IMR-90 (cell line): ENCODE measurements at regions not wholly inside any gene's neighbourhood (a gene's known extent, or its start where the extent isn't known, plus 50 kb on each side); places are given as distances from the start of the nearest gene placed in this dataset.

Experiments
- ATAC-seq: fragments of 200-7000 bp; cut with Tn5 transposase; 2 replicates; pipeline ENCODE4 v1.9.1; 2020; ENCODE audit warnings: low read depth, mild to moderate bottlenecking, moderate library complexity
- BruUV-seq: library from RNA; stranded (reverse); fragments of 400-500 nt; replicated peaks from 2 replicates; lab custom pipeline; 2021; lab: Mats Ljungman, UMichigan
- CTCF ChIA-PET: fragments of 300-600 bp; formaldehyde crosslinking; extraction: SDS; loops from one replicate; lab custom pipeline; 2021; ENCODE audit warnings: antibody characterized with exemption; lab: Yijun Ruan, JAX
- POLR2A ChIA-PET: fragments of 300-600 bp; sonication (Branson Sonifier 250); formaldehyde crosslinking; loops from one replicate; lab custom pipeline; 2022; ENCODE audit warnings: antibody characterized with exemption; ENCODE audit not compliant: unreplicated experiment; lab: Charles Lee
- DNase-seq: peaks from one replicate; pipeline ENCODE4 v3.0.0; 2013
- H2AFZ ChIP-seq: replicated peaks from 2 replicates; pipeline ENCODE3; 2013; ENCODE audit warnings: low read length, mild to moderate bottlenecking; ENCODE audit not compliant: poor library complexity
- H2AK5ac ChIP-seq: 2 replicates; pipeline ENCODE4 v1.6.1; 2013; ENCODE audit warnings: low read depth, low read length, inconsistent platforms
- H2AK9ac ChIP-seq: replicated peaks from 2 replicates; pipeline ENCODE3; 2013; ENCODE audit warnings: mild to moderate bottlenecking, low read depth, low read length, moderate library complexity; ENCODE audit not compliant: poor library complexity
- H2BK120ac ChIP-seq: 2 replicates; pipeline ENCODE4 v1.6.1; 2013; ENCODE audit warnings: low read depth, low read length, inconsistent platforms
- H2BK15ac ChIP-seq: 3 replicates; pipeline ENCODE4 v1.6.1; 2013; ENCODE audit warnings: low read depth, low read length, inconsistent platforms
- H2BK20ac ChIP-seq: 2 replicates; pipeline ENCODE4 v1.6.1; 2013; ENCODE audit warnings: low read depth, mild to moderate bottlenecking, inconsistent platforms, low read length, moderate library complexity
- H2BK5ac ChIP-seq: 2 replicates; pipeline ENCODE4 v1.6.1; 2013; ENCODE audit warnings: mild to moderate bottlenecking, low read depth, low read length, inconsistent platforms; ENCODE audit not compliant: poor library complexity, severe bottlenecking
- H3K14ac ChIP-seq: replicated peaks from 2 replicates; pipeline ENCODE4 v1.6.1; 2013; ENCODE audit warnings: low read depth, low read length, inconsistent platforms
- H3K18ac ChIP-seq: 2 replicates; pipeline ENCODE4 v1.6.1; 2013; ENCODE audit warnings: low read depth, low read length, control low read depth
- H3K23ac ChIP-seq: 2 replicates; pipeline ENCODE4 v1.6.1; 2013; ENCODE audit warnings: low read depth, low read length, inconsistent platforms
- H3K27ac ChIP-seq: 2 replicates; pipeline ENCODE4 v1.5.1; 2013; ENCODE audit warnings: mild to moderate bottlenecking, control low read depth, low read length; ENCODE audit not compliant: insufficient read depth
- H3K27me3 ChIP-seq: 2 replicates; pipeline ENCODE4 v1.6.1; 2013; ENCODE audit warnings: low read length; ENCODE audit not compliant: control insufficient read depth, insufficient read depth
- H3K36me3 ChIP-seq: 2 replicates; pipeline ENCODE4 v1.6.1; 2013; ENCODE audit warnings: low read length, mixed read lengths; ENCODE audit not compliant: control insufficient read depth, insufficient read depth
- H3K4ac ChIP-seq: 2 replicates; pipeline ENCODE4 v1.6.1; 2013; ENCODE audit warnings: low read depth, low read length, inconsistent platforms
- H3K4me1 ChIP-seq: 2 replicates; pipeline ENCODE4 v1.6.1; 2013; ENCODE audit warnings: low read length, mixed read lengths; ENCODE audit not compliant: control insufficient read depth, insufficient read depth
- H3K4me2 ChIP-seq: 2 replicates; pipeline ENCODE4 v1.6.1; 2013; ENCODE audit warnings: low read depth, mild to moderate bottlenecking, control low read depth, low read length, moderate library complexity
- H3K4me3 ChIP-seq: 2 replicates; pipeline ENCODE4 v1.5.1; 2013; ENCODE audit warnings: low read depth, mild to moderate bottlenecking, control low read depth, low read length, moderate library complexity; ENCODE audit not compliant: insufficient read depth
- H3K56ac ChIP-seq: 2 replicates; pipeline ENCODE4 v1.6.1; 2013; ENCODE audit warnings: low read length, inconsistent platforms; ENCODE audit not compliant: insufficient read depth; ENCODE audit errors: extremely low read depth
- H3K79me1 ChIP-seq, 2 experiments: 2 replicates each; pipeline ENCODE4 v1.6.1; 2013; ENCODE audit warnings: low read length in 2 of 2, inconsistent platforms in 1 of 2, low read depth in 1 of 2
- H3K9ac ChIP-seq: 2 replicates; pipeline ENCODE4 v1.6.1; 2013; ENCODE audit warnings: low read depth, low read length, control low read depth
- H3K9me1 ChIP-seq: 2 replicates; pipeline ENCODE4 v1.6.1; 2013; ENCODE audit warnings: low read length, inconsistent platforms; ENCODE audit not compliant: insufficient read depth
- H3K9me3 ChIP-seq: 2 replicates; pipeline ENCODE4 v1.6.1; 2013; ENCODE audit warnings: low read length; ENCODE audit not compliant: control insufficient read depth, insufficient read depth
- H4K20me1 ChIP-seq: 2 replicates; pipeline ENCODE4 v1.6.1; 2013; ENCODE audit warnings: low read length, inconsistent platforms; ENCODE audit not compliant: insufficient read depth
- H4K5ac ChIP-seq: 2 replicates; pipeline ENCODE4 v1.6.1; 2013; ENCODE audit warnings: mild to moderate bottlenecking, low read depth, low read length, control low read depth
- H4K8ac ChIP-seq, 2 experiments: 2 replicates each; pipeline ENCODE4 v1.6.1; 2013; ENCODE audit warnings: low read depth in 2 of 2, low read length in 2 of 2, control low read depth in 1 of 2, inconsistent platforms in 1 of 2
- H4K91ac ChIP-seq: 2 replicates; pipeline ENCODE4 v1.6.1; 2013; ENCODE audit warnings: low read depth, low read length, inconsistent platforms; ENCODE audit not compliant: insufficient read depth
- BHLHE40 ChIP-seq: fragments of 150-350 bp; IDR thresholded peaks from 2 replicates; pipeline ENCODE4 v1.6.1; 2016; ENCODE audit warnings: mild to moderate bottlenecking, low read depth, low read length
- CEBPB ChIP-seq: IDR thresholded peaks from 2 replicates; pipeline ENCODE4 v1.6.1; 2012; ENCODE audit warnings: low read depth, low read length, improper control_type of control experiment
- CHD1 ChIP-seq: IDR thresholded peaks from 2 replicates; pipeline ENCODE4 v1.6.1; 2012; ENCODE audit warnings: low read depth, low read length, improper control_type of control experiment
- CTCF ChIP-seq: conservative IDR thresholded peaks from 2 replicates; pipeline ENCODE4 v1.5.1; 2012; ENCODE audit warnings: mild to moderate bottlenecking, low read depth, low read length, improper control_type of control experiment
- ELK1 ChIP-seq: fragments of 150-350 bp; IDR thresholded peaks from 2 replicates; pipeline ENCODE4 v1.6.1; 2016; ENCODE audit warnings: low read depth, mild to moderate bottlenecking, low read length, moderate library complexity, borderline replicate concordance
- MAZ ChIP-seq: IDR thresholded peaks from 2 replicates; pipeline ENCODE4 v1.6.1; 2012; ENCODE audit warnings: low read depth, mild to moderate bottlenecking, low read length, improper control_type of control experiment, moderate library complexity, borderline replicate concordance
- MXI1 ChIP-seq: IDR thresholded peaks from 2 replicates; pipeline ENCODE4 v1.6.1; 2012; ENCODE audit warnings: low read depth, mild to moderate bottlenecking, low read length, moderate library complexity, borderline replicate concordance
- NFE2L2 ChIP-seq: fragments of 150-350 bp; IDR thresholded peaks from 2 replicates; pipeline ENCODE4 v1.6.1; 2016; ENCODE audit warnings: low read depth, mild to moderate bottlenecking, low read length
- POLR2A ChIP-seq: IDR thresholded peaks from 2 replicates; pipeline ENCODE4 v1.6.1; 2012; ENCODE audit warnings: mild to moderate bottlenecking, low read depth, low read length
- RAD21 ChIP-seq: IDR thresholded peaks from 2 replicates; pipeline ENCODE4 v1.6.1; 2012; ENCODE audit warnings: low read length, improper control_type of control experiment
- RCOR1 ChIP-seq: IDR thresholded peaks from 2 replicates; pipeline ENCODE4 v1.6.1; 2012; ENCODE audit warnings: mild to moderate bottlenecking, low read length, improper control_type of control experiment; ENCODE audit not compliant: insufficient replicate concordance
- RFX5 ChIP-seq: IDR thresholded peaks from 2 replicates; pipeline ENCODE4 v1.8.0; 2012; ENCODE audit warnings: low read depth, mild to moderate bottlenecking, low read length, moderate library complexity
- SMC3 ChIP-seq: fragments of 150-350 bp; IDR thresholded peaks from 2 replicates; pipeline ENCODE4 v1.6.1; 2016; ENCODE audit warnings: low read depth, mild to moderate bottlenecking, antibody characterized with exemption, low read length, moderate library complexity
- USF2 ChIP-seq: fragments of 150-350 bp; IDR thresholded peaks from 2 replicates; pipeline ENCODE4 v1.6.1; 2017; ENCODE audit warnings: mild to moderate bottlenecking, antibody characterized with exemption, low read length, low read depth
- WGBS, 2 experiments: methylation state at CpG; one replicate each; pipeline versions ENCODE4 v1.1.5 to v1.1.7; 2013; ENCODE audit warnings: missing lambda C conversion rate in 2 of 2; ENCODE audit not compliant: insufficient read length in 1 of 2; ENCODE audit errors: extremely low coverage in 2 of 2; 5-methylcytosine and 5-hydroxymethylcytosine counted together
- dilution Hi-C: fragments of 300-500 bp; cut with HindIII; formaldehyde crosslinking; loops from one replicate; pipeline ENCODE4 v1.14.3; 2018; ENCODE audit warnings: low sequenced_read_pairs; ENCODE audit not compliant: unreplicated experiment
- in situ Hi-C: fragments of 300-500 bp; cut with MboI; formaldehyde crosslinking; loops from 3 replicates; pipeline ENCODE4 v1.14.3; 2019; ENCODE audit warnings: low sequenced_read_pairs, inconsistent platforms, mixed read lengths
- intact Hi-C: fragments of 100-400 bp; cut with micrococcal nuclease; formaldehyde crosslinking; loops from 2 replicates; pipeline ENCODE4 v1.10.0; 2022

GRCh38 chr5:28542987-28543386 is 1504.6 kb upstream of the CDH9 start:
- Histone ChIP-seq H2BK120ac (no peak overlapping the region), H2AK9ac (no peak overlapping the region), H4K91ac (no peak overlapping the region), H3K9me3 (no peaks in the 10 kb centered on the region), H3K4me1 (no peaks in the 10 kb centered on the region), H2BK20ac (no peak overlapping the region), H3K4me3 (no peak overlapping the region), H4K8ac (no peak overlapping the region), H3K18ac (no peak overlapping the region), H3K56ac (no peak overlapping the region), H3K36me3 (no peaks in the 10 kb centered on the region), H2AK5ac (no peak overlapping the region), H3K79me1 (no peaks in the 10 kb centered on the region), H3K4me2 (no peak overlapping the region), H3K23ac (no peak overlapping the region), H2AFZ (no peak overlapping the region), H3K14ac (no peak overlapping the region), H4K20me1 (no peaks in the 10 kb centered on the region), H3K27me3 (no peaks in the 10 kb centered on the region), H3K27ac (no peak overlapping the region), H2BK15ac (no peak overlapping the region), H3K9ac (no peak overlapping the region), H3K4ac (no peak overlapping the region), H3K9me1 (no peaks in the 10 kb centered on the region), H2BK5ac (no peak overlapping the region), H4K5ac (no peak overlapping the region)
- in situ Hi-C loops (no loop called here), dilution Hi-C loops (no loop called here), intact Hi-C loops (no loop called here)
- ATAC-seq (no peak), DNase-seq (peak; percentile 11)
- no TSS peak for BruUV-seq
- ChIA-PET POLR2A (no interaction called here), CTCF (interaction anchor here (0.6 kb wide), 1 partner anchor 17 kb away, joined by 3 read pairs; no protein-coding TSS in a partner anchor)
- TF ChIP-seq MAZ (no peak), RCOR1 (no peak), MXI1 (no peak), ELK1 (no peak), USF2 (no peak), RFX5 (no peak), NFE2L2 (no peak), CHD1 (no peak), CEBPB (no peak), CTCF (no peak), BHLHE40 (no peak), RAD21 (no peak), POLR2A (no peak), SMC3 (no peak)
- no CpG with 5 or more reads among the region's 3 CpGs for WGBS, 2 experiments
